ENCODE measurements at regions not wholly inside any gene's neighbourhood (a gene's known extent, or its start where the extent isn't known, plus 50 kb on each side); places are given as distances from the start of the nearest gene placed in this dataset.
"Not testable (repeated sequence)": the region's sequence is repeated elsewhere in the genome, so short reads cannot be mapped to it uniquely, and the experiment has no call there.

DNA sequence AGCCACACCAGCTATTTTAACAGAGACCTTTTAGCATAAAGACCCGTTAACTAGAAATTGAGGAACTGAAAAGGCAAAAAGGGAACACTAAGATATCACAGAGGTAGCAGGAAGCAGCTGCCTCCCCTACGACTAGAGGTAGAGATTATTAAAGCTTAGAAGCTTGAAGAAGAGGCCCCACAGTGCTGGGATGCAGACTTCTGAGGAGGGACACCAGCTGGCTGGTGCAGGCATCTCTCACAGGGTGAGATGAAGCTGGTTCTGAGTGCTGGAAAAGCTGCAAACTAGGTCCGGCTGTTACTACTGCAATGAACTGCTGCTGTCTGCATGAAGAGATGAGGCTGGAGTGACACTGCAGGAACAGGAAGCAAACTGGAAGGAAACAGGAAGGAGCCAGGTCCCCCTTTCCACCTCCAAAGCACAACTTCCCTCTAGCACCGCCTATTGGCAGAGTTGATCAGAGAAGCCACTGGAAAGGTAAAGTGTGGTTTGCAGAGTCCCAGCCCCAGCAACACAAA, 61.2 kb upstream of the MRPS9 start:
- no peak for DNase-seq (ENCODE audit: low read depth)

DNA sequence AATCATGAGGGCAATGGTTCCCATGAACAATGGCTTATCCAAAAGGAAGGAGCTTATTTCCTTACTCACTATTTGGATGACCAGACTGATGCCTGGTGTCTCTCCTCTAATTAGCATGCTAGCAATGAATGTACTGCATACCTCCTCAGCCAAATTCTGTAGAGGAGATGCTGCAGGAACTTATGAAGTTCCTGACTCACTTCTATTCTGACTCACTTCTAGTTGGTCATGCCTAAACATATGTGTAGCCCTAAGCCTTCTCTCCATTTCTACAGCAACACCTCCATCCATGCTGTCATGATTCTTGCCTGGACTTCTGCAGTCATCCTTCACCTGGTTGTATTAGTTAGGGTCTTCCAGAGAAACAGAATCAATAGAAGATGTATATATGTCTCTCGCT, 59.9 kb upstream of the MRPS9 start:
- DNase-seq (ENCODE audit: low read depth), result no peak

DNA sequence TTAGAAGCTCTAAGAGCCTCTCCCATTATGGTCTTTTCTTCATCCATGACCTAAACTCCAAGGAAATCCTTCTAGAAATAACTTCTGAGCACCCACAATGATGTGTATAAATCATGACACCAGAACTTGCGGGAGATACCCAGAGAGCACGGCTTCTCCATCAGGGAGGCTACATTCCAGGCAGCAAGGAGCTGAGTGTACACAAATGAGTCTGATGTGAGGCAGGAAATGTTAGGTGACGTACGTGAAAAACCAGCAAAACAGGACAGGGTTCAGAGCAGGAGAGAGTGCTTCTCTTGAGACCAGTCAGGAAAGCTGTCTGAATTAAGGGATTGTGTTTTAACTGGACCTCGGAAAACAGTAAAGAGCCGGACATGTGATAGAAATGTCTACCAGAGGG, 58.1 kb upstream of the MRPS9 start:
- not testable (repeated sequence) for DNase-seq (ENCODE audit: low read depth)

DNA sequence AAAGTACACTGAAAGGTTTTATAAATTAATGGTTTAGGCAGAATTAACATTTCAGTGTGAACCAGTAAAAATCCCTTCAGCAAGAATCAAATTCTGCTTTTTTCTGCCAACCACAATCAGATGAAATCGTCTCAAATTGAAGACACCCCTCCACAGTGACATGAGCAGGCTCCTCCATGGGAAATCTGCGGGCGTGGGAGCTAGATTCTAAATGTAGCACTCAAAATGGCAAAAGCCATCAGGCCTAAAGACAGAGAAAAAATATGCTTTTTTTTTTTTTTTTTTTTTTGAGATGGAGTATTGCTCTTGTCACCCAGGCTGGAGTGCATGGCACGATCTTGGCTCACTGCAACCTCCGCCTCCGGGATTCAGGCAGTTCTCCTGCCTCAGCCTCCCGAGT, 55.8 kb upstream of the MRPS9 start:
- DNase-seq (ENCODE audit: low read depth), result no peak
